GM18870 (cell line): ENCODE measurements at regions not wholly inside any gene's neighbourhood (a gene's known extent, or its start where the extent isn't known, plus 50 kb on each side); places are given as distances from the start of the nearest gene placed in this dataset.

Source experiments
- ATAC-seq: cut with Tn5 transposase; IDR thresholded peaks from one replicate; pipeline ENCODE4 v1.9.1; 2021; ENCODE audit warnings: moderate library complexity; ENCODE audit not compliant: unreplicated experiment

DNA sequence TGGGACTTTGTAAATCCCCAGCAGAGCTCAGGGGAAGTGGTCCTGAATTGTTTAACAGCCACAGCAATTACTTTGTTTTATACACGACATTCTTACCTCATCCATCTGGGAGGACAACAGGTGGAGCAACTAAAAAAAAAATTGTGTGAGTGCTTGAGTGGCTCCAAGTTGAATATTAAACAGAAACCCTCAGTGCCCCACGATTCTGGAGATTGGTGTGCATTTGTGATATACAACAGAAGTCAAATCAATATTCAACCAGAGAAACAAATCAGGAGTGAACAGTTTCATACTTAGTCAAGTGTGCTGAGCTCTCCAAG is 204.8 kb downstream of the HAPSTR1 start:
- no peak for ATAC-seq

DNA sequence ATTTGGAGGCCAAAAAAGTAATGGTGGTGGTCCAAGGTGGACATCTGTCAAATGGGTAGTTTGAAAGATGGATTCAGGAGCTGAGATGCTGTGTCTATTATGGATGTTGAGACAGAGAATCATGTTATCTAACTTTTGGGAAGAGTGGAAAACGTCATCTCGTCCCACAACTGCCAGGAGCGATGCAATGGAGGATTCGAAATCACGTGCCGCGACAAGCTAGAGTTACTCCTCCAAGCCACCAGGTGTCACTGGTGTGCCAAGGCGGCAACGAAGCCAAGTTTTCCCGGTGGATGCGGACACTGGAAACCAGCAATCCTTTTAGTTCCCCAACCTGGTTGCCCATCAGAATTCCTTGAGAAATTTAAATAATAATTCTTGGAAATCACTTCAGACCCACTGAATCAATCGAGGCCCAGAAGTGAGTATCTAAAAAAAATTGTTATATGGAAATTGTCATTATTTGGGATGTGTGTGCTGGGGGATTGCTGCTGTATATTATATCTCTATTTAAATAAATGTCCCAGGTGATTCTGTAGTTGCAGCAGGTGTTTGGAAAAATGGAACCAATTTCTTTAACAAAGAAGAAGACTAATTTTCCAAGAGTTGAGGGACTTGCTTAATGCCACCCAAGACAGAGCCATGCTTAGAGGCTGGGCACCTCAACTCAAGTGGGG is 206.1 kb downstream of the HAPSTR1 start:
- no peak for ATAC-seq

DNA sequence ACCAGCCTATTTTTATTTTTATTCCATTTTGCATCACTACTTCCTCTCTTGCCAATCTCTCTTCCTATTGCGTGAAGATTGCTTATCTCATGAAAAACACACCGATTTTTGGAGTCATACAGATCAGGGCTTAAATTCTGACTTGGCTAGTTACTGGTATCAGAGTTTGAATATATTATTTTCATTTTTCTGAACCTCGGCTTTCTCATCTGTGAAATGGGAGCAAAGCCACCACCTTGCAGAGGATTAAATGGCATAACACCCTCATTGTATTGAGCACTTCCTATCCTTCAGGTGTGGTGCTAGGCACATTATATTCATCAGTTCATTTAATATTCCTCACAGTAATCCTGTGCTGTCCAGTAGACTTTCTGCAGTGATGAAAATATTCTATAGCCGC is 208.8 kb downstream of the HAPSTR1 start:
- no peak for ATAC-seq

DNA sequence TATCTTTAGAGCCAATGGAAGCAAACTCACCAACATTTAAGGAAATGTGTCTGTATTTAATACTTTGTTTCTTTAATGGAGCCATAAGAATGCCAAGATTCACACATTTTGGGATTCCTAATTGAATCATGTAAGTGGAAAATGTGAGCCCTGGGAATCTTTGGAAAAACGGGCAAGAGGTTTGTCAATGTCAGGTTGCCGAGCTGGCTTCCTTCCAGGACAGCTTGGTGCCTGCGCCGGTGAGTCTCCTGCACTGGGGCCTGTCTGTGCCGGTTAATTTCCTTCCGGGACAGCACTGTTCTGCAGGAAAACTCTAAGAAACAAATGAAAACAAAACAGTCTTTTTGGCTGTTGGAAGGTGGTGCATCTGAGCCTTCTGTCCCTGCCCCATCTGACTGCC is 210.6 kb downstream of the HAPSTR1 start:
- no peak for ATAC-seq

DNA sequence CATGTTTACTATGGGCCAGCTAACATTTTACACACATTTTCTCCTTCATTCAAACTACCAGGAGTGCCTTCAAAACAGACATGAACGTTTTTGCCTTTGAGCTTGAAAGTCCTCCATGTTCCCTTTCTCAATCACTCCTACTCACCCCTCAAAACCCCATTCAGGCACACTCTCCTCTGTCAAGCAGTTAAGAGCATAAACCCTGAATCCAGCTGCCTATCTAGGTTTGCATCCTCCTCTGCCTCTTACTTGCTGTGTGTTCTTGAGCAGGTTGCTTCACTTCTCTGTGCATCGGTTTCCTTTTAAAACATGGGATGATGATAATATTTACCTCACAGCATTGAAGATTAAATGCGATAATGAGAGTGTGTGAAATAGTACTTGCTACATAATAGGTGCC is 215.3 kb downstream of the HAPSTR1 start:
- no peak for ATAC-seq

DNA sequence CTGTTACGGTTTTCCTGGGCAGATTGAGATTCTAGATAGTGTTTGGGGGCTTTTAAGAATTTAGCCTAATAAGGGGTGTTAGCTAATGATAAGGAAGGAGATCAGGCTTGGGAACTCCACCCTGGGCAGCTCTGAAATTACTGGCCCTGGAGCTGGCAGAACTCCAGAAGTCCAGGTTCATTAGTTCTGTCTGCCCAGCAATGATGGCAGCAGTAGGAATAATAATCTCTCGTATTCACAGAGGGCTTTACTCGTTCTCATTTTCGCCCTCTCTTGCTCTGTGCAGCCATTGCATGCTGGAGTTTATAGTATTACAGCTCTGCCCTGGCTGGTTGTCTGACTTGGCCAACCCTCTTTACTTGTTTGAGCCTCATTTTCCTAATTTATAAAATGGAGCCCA is 216.0 kb downstream of the HAPSTR1 start:
- ATAC-seq, result no peak

DNA sequence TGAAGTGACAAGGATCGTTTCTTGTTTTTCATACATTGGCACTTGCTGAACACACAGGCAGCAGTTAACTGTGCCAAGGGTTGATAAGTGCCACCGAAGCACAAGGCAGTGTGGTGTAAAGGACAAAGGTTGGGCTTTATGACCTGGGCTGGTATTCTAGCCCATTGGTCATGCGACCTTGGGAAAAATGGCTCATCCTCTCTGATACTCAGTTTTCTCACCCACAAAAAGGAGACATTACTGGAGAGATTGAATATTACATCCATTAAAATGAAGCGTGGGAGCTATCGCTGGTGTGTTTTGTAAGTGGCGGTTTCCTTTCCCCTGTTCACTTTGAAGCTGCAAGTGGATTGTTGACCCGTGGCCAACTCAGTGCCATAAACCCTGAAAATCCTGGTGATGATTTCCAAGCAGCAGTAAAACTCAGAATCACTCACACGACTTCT is 216.9 kb downstream of the HAPSTR1 start:
- ATAC-seq, result no peak

DNA sequence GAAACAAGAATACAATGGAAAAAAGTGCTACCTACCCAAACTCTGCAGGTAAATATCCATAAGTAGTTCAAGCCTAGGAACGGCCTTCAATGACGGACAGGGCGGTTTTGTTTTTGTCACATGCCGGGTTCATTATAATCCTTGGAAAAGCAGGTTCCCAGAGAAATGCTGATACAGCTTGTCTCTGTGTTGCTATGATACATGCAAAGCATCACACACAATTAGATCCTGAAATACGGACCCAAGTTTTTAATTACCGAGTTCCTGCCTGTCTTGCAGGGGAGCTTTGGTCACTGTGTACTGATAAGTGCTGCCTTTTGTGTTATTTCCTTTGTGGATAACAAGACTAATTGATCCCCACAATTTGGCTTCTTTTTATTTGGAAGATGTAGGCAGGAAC is 217.4 kb downstream of the HAPSTR1 start:
- ATAC-seq, result no peak

DNA sequence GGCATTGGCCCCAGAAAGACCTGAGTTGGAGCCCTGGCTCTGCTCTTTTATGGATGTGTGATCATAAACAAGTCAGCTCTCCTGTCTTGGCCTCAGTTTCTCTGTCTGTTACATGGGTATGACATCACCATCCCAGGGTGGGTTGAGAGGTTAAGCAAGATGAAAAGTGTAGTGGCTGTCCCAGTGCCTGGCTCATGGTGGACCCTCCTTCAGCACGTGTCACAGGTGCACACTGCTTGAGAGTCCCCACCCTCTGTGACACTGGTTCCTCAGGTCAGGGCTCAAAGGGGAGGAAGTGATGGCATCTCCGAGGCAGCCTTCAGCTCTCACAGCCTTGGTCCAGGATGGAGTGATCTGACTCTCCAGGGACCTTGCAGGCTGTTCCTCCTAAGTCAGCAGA is 218.4 kb downstream of the HAPSTR1 start:
- ATAC-seq, result no peak

DNA sequence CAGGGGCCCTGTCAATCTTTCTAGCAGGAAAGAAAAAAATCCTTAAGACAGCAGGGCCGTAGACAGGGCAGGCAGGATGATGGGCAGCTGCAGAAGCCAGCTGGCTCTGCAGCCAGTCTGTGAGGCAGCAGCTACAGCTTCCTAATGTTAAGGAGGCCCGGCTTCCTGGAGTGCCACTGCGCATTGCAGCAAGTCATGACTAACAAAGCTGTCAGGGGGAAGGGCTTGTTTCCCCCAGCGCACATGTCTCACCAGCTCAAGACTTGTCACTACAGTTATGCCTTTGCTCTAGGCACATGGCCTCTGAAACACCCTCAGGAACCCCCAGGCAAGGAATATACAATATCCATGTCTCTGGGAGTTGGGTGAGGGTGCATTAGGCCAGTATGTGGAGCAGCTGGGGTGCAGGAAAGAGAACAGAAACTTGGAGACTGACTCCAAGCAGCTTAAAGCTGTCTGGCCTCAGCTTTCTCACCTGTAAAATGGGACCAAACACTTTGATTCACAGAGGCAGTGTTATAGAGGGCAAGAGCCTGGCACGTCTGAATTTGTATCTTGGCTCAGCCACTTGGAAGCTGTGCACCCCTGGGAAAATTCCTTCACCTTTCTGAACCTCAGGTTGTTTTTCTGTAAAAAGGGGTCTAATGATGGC is 220.0 kb downstream of the HAPSTR1 start:
- no peak for ATAC-seq

DNA sequence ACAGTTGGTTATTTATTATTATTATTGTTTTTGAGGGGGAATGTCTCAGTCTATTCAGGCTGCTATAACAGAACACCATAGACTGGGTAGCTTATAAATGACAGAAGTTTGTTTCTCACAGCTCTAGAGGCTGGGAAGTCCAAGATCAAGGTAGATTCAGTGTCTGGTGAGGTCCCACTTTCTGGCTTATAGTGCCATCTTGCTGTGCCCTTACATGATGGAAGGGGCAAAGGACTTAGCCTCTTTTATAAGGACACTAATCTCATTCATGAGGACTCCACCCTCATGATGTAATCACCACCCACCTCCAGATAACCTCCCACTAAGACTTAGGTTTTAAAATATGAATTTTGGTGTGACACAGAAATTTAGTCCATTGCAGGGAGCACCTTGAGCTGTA is 224.6 kb downstream of the HAPSTR1 start:
- no peak for ATAC-seq

DNA sequence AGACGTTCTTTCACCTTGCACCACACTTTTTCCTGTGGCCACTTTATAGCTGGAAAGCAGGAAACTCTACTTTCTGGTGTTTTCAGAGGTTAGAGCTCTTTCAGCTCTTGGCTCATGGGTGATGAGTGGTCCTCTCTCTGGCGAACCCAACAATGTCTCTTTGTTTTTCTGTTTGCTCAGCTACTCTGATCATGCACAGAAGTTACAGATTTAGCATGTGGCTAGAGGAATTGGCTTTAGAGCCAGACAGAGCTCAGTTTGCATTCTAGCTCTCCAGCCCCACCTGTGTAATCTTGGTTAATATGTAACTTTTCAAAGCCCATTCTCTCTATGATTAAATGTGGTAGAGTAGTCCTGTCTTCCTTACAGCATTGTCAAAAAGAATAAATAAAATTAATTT is 225.2 kb downstream of the HAPSTR1 start:
- no peak for ATAC-seq

DNA sequence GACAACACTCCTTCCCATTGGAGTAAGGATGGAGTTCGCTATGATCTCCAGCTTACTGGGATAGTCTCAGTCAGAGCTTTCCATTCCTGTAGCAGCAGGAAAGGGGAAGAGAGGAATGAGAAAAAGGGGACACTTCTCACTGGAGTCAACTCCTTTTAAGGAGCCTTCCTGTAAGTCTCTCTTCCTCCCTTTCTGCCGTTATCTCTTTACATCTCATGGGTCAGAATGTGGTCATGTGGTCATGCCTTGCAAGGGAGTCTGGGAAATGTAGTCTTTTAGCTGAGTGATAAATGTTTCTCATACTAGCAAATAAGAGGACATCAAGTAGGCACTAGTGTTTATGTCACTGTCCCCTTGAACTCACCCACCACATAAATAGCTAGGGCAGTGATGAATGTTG is 227.3 kb downstream of the HAPSTR1 start:
- ATAC-seq, result no peak

DNA sequence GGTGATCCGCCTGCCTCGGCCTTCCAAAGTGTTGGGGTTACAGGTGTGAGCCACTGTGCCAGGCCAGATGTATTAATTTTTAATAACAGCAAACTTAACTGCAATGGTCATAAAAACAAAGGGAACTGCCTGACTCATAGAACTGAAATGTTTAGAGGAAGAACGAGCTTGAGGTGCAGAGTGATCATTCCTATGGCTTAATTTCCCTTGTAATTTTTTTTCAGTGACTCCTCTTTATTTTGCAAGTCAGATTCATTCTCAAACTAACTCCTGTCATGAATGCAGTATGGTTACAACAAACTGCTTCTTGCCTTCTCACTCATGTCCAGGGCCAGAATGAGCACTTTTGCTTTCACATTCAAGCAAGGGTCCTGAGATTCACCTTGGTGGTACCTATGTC is 231.3 kb downstream of the HAPSTR1 start:
- no peak for ATAC-seq

DNA sequence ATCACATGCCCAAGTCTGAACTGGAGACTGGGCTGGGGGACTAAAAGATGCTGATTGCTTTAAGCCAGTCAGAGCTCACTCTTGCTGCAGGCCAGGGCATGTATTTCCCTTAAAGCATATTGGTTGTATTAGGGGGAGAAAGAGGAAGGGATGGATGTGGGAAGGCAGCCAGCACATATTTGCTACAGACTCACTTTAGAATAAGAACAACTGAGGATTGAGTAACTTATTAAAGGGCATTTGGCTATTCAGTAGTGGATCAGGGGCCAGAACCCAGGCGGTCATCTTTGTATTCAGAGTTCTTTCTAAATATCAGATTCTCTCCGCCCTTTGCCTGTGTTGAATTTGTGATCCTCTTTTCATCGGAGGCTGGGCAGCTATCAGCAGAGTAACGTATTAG is 231.7 kb downstream of the HAPSTR1 start:
- ATAC-seq, result no peak

DNA sequence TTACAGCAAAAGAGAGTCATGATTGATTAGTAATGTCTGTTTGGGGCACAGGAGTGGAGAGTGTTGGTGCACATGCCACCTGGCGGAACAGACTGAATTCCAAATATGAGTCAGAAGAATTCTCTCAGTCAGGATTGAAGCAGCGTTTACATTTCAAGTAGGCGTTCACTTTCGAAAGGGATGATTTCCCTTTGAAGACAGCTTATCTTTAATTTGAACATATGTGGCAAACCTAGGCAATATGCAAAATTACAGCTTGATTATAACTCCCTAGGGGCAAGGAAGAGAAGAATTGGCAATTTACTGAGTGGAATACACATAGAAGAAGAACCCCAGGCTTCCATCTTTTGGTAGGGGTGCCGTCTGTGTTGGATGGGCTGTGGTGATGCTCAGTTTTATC is 235.8 kb downstream of the HAPSTR1 start:
- ATAC-seq, result no peak

DNA sequence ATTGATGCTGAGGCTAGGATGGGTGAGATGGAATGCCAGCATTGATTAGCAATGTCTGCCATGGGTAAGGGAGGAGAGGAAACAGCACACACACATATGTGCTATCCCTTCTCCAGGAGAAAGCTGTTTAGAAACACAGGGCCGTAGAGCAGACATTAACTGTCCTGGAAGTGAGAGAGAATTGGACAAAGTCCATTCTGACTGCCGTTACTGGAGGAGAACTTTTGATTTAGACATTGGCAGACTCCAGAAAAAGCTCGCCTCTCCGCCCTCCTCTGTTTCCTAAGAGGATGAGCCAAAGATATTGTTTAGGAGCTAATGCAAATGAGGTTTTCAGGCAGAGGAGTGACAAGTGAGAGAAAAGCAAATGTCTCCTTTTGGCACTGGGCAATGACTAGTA is 237.0 kb downstream of the HAPSTR1 start:
- ATAC-seq, result no peak

DNA sequence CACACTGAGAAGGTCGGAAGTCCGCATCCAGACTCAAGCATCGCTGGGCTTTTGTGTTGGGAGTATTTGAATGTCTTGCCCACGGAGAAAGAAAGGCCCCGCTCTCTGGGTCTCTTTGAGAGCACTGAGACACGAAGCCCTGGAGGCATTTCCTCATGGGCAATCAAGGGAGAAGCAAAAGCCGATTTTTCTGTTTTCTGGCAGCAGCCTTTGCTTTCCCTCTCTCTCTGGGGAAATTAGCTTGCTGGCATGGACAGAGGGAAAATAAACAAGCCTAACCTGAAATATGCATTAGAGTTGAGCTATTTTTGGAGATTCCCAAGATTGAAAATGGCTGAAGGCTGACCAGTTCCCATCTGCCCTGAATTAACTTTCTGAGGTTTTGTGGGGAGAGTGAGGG is 238.7 kb downstream of the HAPSTR1 start:
- ATAC-seq, result no peak

DNA sequence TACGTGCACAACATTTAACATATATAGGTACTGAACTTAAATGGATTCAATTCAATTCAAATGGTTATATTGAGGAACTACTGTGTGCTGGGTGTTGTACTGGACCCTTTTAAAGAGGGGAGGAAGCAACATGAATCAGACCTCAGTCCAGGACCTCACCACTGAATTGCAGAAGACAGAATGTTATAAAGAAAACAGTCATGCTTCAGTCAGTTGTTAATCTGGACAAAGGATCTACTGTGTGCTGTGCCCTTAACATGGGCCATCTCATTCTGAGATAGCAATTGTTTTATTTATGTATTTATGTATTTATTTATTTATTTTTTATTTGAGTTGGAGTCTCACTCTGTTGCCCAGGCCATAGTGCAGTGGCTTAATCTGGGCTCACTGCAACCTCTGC is 240.1 kb downstream of the HAPSTR1 start:
- ATAC-seq, result no peak

DNA sequence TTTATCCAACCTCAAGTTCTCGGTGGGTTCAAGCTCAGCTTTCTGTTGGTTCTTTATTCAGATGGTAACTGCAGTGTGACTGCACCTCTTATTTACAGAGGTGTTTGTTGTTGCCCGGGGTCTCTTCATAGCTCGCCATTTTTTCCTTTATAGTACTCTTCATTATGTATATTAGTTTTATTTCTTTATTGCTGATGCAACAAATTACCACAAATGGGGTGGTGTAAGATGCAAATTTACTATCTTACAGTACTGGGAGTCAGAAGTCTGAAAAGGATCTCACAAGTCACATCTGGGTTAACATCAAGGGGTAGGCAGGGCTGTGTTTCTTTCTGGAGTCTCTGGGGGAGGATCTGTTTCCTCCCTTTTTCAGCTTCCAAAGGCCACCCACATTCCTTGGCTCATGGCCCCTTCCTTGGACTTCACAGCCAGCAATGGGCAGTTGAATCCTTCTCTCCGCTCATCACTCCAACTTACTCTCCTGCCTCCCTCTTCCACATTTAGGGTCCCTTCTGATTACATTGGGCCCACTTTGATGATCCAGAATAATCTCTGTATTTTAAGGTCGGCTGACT is 241.2 kb downstream of the HAPSTR1 start:
- ATAC-seq, result no peak

DNA sequence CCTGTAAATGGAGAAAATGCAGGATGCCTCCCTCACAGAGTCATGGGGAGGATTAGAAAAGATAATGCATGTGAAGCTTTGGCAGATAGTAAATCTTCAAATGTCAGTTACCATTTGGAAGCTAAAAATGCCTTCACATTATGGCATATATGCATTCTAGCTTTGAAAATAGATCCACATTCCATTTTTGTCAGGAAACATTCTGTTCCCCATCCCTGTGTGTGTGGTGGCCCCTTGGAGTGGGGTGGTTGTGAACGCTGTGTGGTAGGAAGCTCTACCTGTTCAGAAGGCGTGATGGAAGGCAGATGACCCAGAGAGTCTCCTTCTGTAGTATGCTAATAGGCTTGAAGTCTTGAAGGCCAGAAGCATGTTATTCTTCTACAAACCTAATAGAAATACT is 242.0 kb downstream of the HAPSTR1 start:
- no peak for ATAC-seq

DNA sequence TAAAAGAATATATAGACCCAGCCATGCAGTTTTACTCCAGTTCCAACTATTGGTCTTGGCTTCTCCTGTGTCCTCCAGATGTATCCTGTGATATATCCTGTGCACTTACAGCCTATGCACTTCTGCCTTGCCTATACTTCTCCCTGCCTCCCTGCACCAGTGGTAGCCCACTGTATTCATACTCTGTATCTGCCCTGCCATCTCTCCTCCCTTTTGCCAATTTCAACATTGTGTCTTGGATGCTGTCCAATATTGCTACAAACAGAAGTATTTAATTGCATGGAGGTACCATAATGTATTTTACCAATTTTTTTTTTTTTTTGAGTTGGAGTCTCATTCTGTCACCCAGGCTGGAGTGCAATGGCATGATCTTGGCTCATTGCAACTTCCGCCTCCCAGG is 242.7 kb downstream of the HAPSTR1 start:
- no peak for ATAC-seq
